H7 (cell line): ENCODE measurements at regions not wholly inside any gene's neighbourhood (a gene's known extent, or its start where the extent isn't known, plus 50 kb on each side); places are given as distances from the start of the nearest gene placed in this dataset.

ENCODE experiments used
- DNase-seq: peaks from one replicate; pipeline ENCODE4 v3.0.0; 2012
- H3K27me3 ChIP-seq: 2 replicates; pipeline ENCODE4 v1.6.0; 2011; ENCODE audit warnings: mild to moderate bottlenecking, low read length; ENCODE audit not compliant: control insufficient read depth, insufficient read depth
- H3K36me3 ChIP-seq: replicated peaks from 2 replicates; pipeline ENCODE4 v1.5.1; 2011; ENCODE audit warnings: low read length; ENCODE audit not compliant: control insufficient read depth, insufficient read depth
- H3K4me3 ChIP-seq: 2 replicates; pipeline ENCODE4 v1.5.1; 2011; ENCODE audit warnings: low read depth, mild to moderate bottlenecking, control low read depth, low read length, moderate library complexity; ENCODE audit not compliant: insufficient read depth

- Histone ChIP-seq H3K27me3 (no peaks in the 10 kb centered on the region), H3K4me3 (no peak overlapping the region), H3K36me3 (no peaks in the 10 kb centered on the region)
- DNase-seq, result no peak
These were observed 79.9 kb upstream of the PCDH18 start for GRCh38 chr4:137611998-137612700.

GRCh38 chr4:137610960-137611359, 78.7 kb upstream of the PCDH18 start:
- no peaks in the 10 kb centered on the region for H3K36me3 ChIP-seq
- peak; percentile 16 for DNase-seq
- H3K4me3 ChIP-seq, result no peak overlapping the region
- no peaks in the 10 kb centered on the region for H3K27me3 ChIP-seq

- no peak for DNase-seq
- no peaks in the 10 kb centered on the region for H3K27me3 ChIP-seq
- no peak overlapping the region for H3K4me3 ChIP-seq
- H3K36me3 ChIP-seq, result no peaks in the 10 kb centered on the region
These were observed 77.6 kb upstream of the PCDH18 start for GRCh38 chr4:137609718-137610430.

GRCh38 chr4:137608085-137608484, 75.8 kb upstream of the PCDH18 start:
- Histone ChIP-seq H3K4me3 (no peak overlapping the region), H3K27me3 (no peaks in the 10 kb centered on the region), H3K36me3 (no peaks in the 10 kb centered on the region)
- no peak for DNase-seq

- no peak for DNase-seq
- H3K27me3 ChIP-seq, result no peaks in the 10 kb centered on the region
- H3K36me3 ChIP-seq, result no peaks in the 10 kb centered on the region
- no peak overlapping the region for H3K4me3 ChIP-seq
These were observed 70.1 kb upstream of the PCDH18 start for GRCh38 chr4:137602436-137602835.

- DNase-seq, result no peak
- Histone ChIP-seq H3K36me3 (no peaks in the 10 kb centered on the region), H3K4me3 (no peak overlapping the region), H3K27me3 (no peaks in the 10 kb centered on the region)
These were observed 69.6 kb upstream of the PCDH18 start for GRCh38 chr4:137601934-137602333.

GRCh38 chr4:137599734-137600133, 67.4 kb upstream of the PCDH18 start:
- no peaks in the 10 kb centered on the region for H3K27me3 ChIP-seq
- H3K36me3 ChIP-seq, result no peaks in the 10 kb centered on the region
- H3K4me3 ChIP-seq, result no peak overlapping the region
- no peak for DNase-seq

GRCh38 chr4:137597752-137598430, 65.6 kb upstream of the PCDH18 start:
- Histone ChIP-seq H3K27me3 (no peaks in the 10 kb centered on the region), H3K4me3 (no peak overlapping the region), H3K36me3 (no peaks in the 10 kb centered on the region)
- no peak for DNase-seq

- Histone ChIP-seq H3K4me3 (no peak overlapping the region), H3K36me3 (no peaks in the 10 kb centered on the region)
- DNase-seq, result no peak
These were observed 55.5 kb upstream of the PCDH18 start for GRCh38 chr4:137587796-137588195.

GRCh38 chr4:137583671-137584070, 51.4 kb upstream of the PCDH18 start:
- Histone ChIP-seq H3K4me3 (no peak overlapping the region), H3K36me3 (no peaks in the 10 kb centered on the region), H3K27me3 (no peaks in the 10 kb centered on the region)
- DNase-seq, result no peak

More at GRCh38 chr4:137587796-137588195, 55.5 kb upstream of the PCDH18 start:
- H3K27me3 ChIP-seq, result no peaks in the 10 kb centered on the region
